Stimulated activated naive CD4-positive, alpha-beta T cell treated with Interleukin-2 at 50 U/mL for 16 hours (primary cell): ENCODE measurements at regions not wholly inside any gene's neighbourhood (a gene's known extent, or its start where the extent isn't known, plus 50 kb on each side); places are given as distances from the start of the nearest gene placed in this dataset.
"Not testable (repeated sequence)": the region's sequence is repeated elsewhere in the genome, so short reads cannot be mapped to it uniquely, and the experiment has no call there.

Experiments used
- DNase-seq: peaks from one replicate; lab custom pipeline; 2025; lab: John Stamatoyannopoulos, UW

- DNase-seq, result no peak
Observed at GRCh38 chr1:229133151-229133550, 137.8 kb upstream of the RAB4A start.

GRCh38 chr1:229133811-229134210, 137.1 kb upstream of the RAB4A start:
- no peak for DNase-seq

- not testable (repeated sequence) for DNase-seq
Observed at GRCh38 chr1:229134381-229135217, 136.3 kb upstream of the RAB4A start.

- no peak for DNase-seq
Observed at GRCh38 chr1:229135773-229136172, 135.1 kb upstream of the RAB4A start.

- no peak for DNase-seq
Observed at GRCh38 chr1:229136822-229137221, 134.1 kb upstream of the RAB4A start.

- DNase-seq, result no peak
Observed at GRCh38 chr1:229137271-229137670, 133.6 kb upstream of the RAB4A start.

- no peak for DNase-seq
Observed at GRCh38 chr1:229138058-229138457, 132.9 kb upstream of the RAB4A start.

- DNase-seq, result peak; percentile 6
Observed at GRCh38 chr1:229139331-229140118, 131.4 kb upstream of the RAB4A start.

GRCh38 chr1:229140119-229140396, 130.9 kb upstream of the RAB4A start:
- no peak for DNase-seq

GRCh38 chr1:229141271-229141670, 129.6 kb upstream of the RAB4A start:
- no peak for DNase-seq

- no peak for DNase-seq
Observed at GRCh38 chr1:229141689-229142377, 129.1 kb upstream of the RAB4A start.

GRCh38 chr1:229142471-229142870, 128.4 kb upstream of the RAB4A start:
- no peak for DNase-seq

- no peak for DNase-seq
Observed at GRCh38 chr1:229146647-229147046, 124.3 kb upstream of the RAB4A start.

- DNase-seq, result no peak
Observed at GRCh38 chr1:229147072-229147471, 123.8 kb upstream of the RAB4A start.

GRCh38 chr1:229148041-229148671, 122.8 kb upstream of the RAB4A start:
- DNase-seq, result no peak

GRCh38 chr1:229148743-229149142, 122.2 kb upstream of the RAB4A start:
- no peak for DNase-seq

GRCh38 chr1:229149435-229149834, 121.5 kb upstream of the RAB4A start:
- DNase-seq, result no peak

GRCh38 chr1:229150518-229150917, 120.4 kb upstream of the RAB4A start:
- no peak for DNase-seq

- not testable (repeated sequence) for DNase-seq
Observed at GRCh38 chr1:229151412-229151811, 119.5 kb upstream of the RAB4A start.

GRCh38 chr1:229152311-229152710, 118.6 kb upstream of the RAB4A start:
- DNase-seq, result no peak

GRCh38 chr1:229153955-229154548, 116.9 kb upstream of the RAB4A start:
- no peak for DNase-seq

- no peak for DNase-seq
Observed at GRCh38 chr1:229154811-229155210, 116.1 kb upstream of the RAB4A start.
